Right lobe of liver (tissue), 6 donors: ENCODE measurements at regions not wholly inside any gene's neighbourhood (a gene's known extent, or its start where the extent isn't known, plus 50 kb on each side); places are given as distances from the start of the nearest gene placed in this dataset.

Source experiments
- ATAC-seq, 4 donors: fragments of 200-7000 bp; cut with Tn5 transposase; one replicate each; pipeline ENCODE4 v1.9.1; 2020; ENCODE audit warnings: mild to moderate bottlenecking in 4 of 4, moderate library complexity in 4 of 4
- DNase-seq, 3 donors: peaks; one replicate each; pipeline ENCODE4 v3.0.0-alpha.2; 2020
- H3K27ac ChIP-seq, 3 donors: fragments of 200-600 bp; one replicate each; pipeline ENCODE4 v1.8.0; 2022
- H3K27me3 ChIP-seq, 2 donors: fragments of 200-600 bp; one replicate each; pipeline ENCODE4 v1.8.0; 2022
- H3K36me3 ChIP-seq, 4 donors: fragments of 200-600 bp; sonication (generic) in 1 of 4; one replicate each; pipeline versions ENCODE4 v1.5.1 to v1.8.0; 2017 to 2022; ENCODE audit warnings: control low read depth in 1 of 4
- H3K4me1 ChIP-seq, 4 donors: fragments of 200-600 bp; sonication (generic) in 1 of 4; one replicate each; pipeline versions ENCODE4 v1.5.1 to v1.8.0; 2017 to 2022; ENCODE audit warnings: control low read depth in 1 of 4
- H3K4me3 ChIP-seq, 3 donors: fragments of 200-600 bp; one replicate each; pipeline ENCODE4 v1.8.0; 2022
- H3K9me3 ChIP-seq, 4 donors: fragments of 200-600 bp; sonication (generic) in 1 of 4; one replicate each; pipeline versions ENCODE4 v1.5.1 to v1.8.0; 2017 to 2022; ENCODE audit warnings: control low read depth in 1 of 4
- POLR2A ChIP-seq: fragments of 450-650 bp; IDR thresholded peaks from one replicate; pipeline ENCODE4 v1.6.1; 2017; ENCODE audit warnings: antibody characterized with exemption, mild to moderate bottlenecking
- WGBS: methylation state at CpG from one replicate; pipeline ENCODE4 v1.1.6; 2018; ENCODE audit warnings: low coverage, low lambda C conversion rate; ENCODE audit not compliant: insufficient coverage; ENCODE audit errors: missing lambda C conversion rate; 5-methylcytosine and 5-hydroxymethylcytosine counted together
- intact Hi-C, 2 donors: fragments of 100-400 bp; cut with DNase I; formaldehyde crosslinking; loops; one replicate each; pipeline versions ENCODE4 v1.11.2 to v1.14.1; 2022
- TF ChIP-seq, protein P1 (sequence below), 4 donors: fragments of 200-600 bp in 3 of 4; fragments of 450-650 bp in 1 of 4; IDR thresholded peaks; one replicate each; pipeline versions ENCODE4 v1.5.1 to v1.8.0; 2016 to 2022; ENCODE audit warnings: antibody characterized with exemption in 4 of 4, mild to moderate bottlenecking in 2 of 4
- donor health status: DM: no; HTN: yes; CAD: no.
- donor health status: DM: no; HTN: no; CAD: no.
- donor health status: DM: no; HTN: no; CAD: no.
- donor health status: DM: no; HTN: yes; CAD: no.
- donor health status: DM: no; HTN: yes; CAD: no.

GRCh38 chr9:106580546-106580945, 282.4 kb upstream of the ZNF462 start:
- ATAC-seq (no peak), DNase-seq (no peak)
- no peak overlapping the region for H3K4me3 ChIP-seq
- H3K36me3 ChIP-seq = no peaks in the 10 kb centered on the region
- TF ChIP-seq, protein P1, sequence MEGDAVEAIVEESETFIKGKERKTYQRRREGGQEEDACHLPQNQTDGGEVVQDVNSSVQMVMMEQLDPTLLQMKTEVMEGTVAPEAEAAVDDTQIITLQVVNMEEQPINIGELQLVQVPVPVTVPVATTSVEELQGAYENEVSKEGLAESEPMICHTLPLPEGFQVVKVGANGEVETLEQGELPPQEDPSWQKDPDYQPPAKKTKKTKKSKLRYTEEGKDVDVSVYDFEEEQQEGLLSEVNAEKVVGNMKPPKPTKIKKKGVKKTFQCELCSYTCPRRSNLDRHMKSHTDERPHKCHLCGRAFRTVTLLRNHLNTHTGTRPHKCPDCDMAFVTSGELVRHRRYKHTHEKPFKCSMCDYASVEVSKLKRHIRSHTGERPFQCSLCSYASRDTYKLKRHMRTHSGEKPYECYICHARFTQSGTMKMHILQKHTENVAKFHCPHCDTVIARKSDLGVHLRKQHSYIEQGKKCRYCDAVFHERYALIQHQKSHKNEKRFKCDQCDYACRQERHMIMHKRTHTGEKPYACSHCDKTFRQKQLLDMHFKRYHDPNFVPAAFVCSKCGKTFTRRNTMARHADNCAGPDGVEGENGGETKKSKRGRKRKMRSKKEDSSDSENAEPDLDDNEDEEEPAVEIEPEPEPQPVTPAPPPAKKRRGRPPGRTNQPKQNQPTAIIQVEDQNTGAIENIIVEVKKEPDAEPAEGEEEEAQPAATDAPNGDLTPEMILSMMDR (IDR thresholded peaks at IDR 0.05) = no peak
- TF ChIP-seq POLR2A = no peak
- H3K9me3 ChIP-seq = no peaks in the 10 kb centered on the region
- intact Hi-C loops = no loop called here
- 22% methylated on average over 1 of the region's 1 CpG for WGBS
- H3K4me1 ChIP-seq = no peaks in the 10 kb centered on the region
- no peaks in the 10 kb centered on the region for H3K27me3 ChIP-seq
- H3K27ac ChIP-seq = no peak overlapping the region

DNA sequence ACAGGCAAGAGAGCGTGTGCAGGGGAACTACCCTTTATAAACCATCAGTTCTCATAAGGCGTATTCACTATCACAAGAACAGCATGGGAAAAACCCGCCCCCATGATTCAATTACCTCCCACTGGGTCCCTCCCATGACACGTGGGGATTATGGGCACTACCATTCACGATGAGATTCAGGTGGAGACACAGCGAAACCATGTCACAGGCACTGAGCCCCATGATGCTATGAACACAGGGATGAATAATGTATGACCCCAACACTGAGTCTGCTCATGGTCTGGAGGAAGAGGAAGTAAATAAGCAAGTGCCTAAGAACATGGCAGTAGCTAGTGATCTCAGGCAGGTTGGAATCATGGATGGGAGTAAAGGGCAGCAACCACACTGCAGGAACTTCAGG, 281.0 kb upstream of the ZNF462 start:
- ATAC-seq (no peak), DNase-seq (no peak)
- no peak overlapping the region for H3K4me3 ChIP-seq
- intact Hi-C loops = no loop called here
- H3K27ac ChIP-seq = no peak overlapping the region
- H3K4me1 ChIP-seq = no peaks in the 10 kb centered on the region
- H3K9me3 ChIP-seq = no peaks in the 10 kb centered on the region
- H3K36me3 ChIP-seq = no peaks in the 10 kb centered on the region
- 76% methylated on average over 6 of the region's 6 CpGs for WGBS
- H3K27me3 ChIP-seq = no peaks in the 10 kb centered on the region
- TF ChIP-seq, protein P1 (IDR thresholded peaks at IDR 0.05) = no peak
- no peak for TF ChIP-seq POLR2A

DNA sequence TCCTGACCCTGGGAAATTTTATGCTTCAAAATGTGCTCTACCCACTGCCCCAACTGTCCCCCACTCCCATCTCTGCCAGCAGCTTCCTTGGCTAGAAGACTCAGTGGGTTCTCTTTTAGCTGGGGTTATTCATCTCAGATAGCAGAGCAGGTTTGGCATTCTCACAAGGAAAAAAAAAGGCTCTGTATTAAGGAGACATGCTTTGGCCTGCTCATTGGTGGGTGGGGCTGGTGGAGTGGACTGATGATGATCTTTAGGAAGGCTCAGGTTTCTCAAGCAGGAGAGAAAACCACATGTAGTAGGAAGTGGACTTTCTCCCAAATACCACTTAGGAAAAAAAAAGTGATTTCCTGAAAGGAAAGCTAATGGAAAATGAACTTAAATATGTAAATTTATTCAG, 279.2 kb upstream of the ZNF462 start:
- Histone ChIP-seq H3K9me3 (no peaks in the 10 kb centered on the region), H3K4me3 (no peak overlapping the region), H3K27me3 (no peaks in the 10 kb centered on the region), H3K4me1 (no peaks in the 10 kb centered on the region), H3K27ac (no peak overlapping the region), H3K36me3 (no peaks in the 10 kb centered on the region)
- intact Hi-C loops = no loop called here
- ATAC-seq = no peak
- no peak for DNase-seq
- TF ChIP-seq, protein P1 (IDR thresholded peaks at IDR 0.05) = no peak

DNA sequence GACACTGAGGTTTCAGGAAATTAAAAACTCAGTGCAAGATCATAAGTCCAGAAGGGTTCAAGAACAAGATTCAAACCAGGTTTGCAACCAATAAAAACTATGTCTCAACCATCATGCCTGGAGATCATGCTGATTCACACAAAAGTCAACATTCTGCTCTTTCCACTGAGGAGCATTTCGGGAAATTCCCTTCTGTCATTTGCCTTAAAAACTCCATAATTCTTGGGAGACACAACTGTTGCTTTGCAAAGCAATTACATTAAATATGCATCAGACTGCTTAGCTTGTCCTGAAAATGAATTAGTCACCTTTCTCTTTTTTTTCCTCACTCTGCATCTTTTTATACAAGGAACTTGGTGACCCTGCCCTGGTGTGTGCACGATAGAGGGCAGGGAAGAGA, 275.9 kb upstream of the ZNF462 start:
- TF ChIP-seq, protein P1 (IDR thresholded peaks at IDR 0.05) = no peak
- no peak for TF ChIP-seq POLR2A
- no peaks in the 10 kb centered on the region for H3K27me3 ChIP-seq
- no peaks in the 10 kb centered on the region for H3K36me3 ChIP-seq
- ATAC-seq (no peak), DNase-seq (no peak)
- H3K4me3 ChIP-seq = no peak overlapping the region
- no peaks in the 10 kb centered on the region for H3K4me1 ChIP-seq
- WGBS = 56% methylated on average over 2 of the region's 2 CpGs
- H3K9me3 ChIP-seq = no peaks in the 10 kb centered on the region
- no peak overlapping the region for H3K27ac ChIP-seq
- intact Hi-C loops = no loop called here

DNA sequence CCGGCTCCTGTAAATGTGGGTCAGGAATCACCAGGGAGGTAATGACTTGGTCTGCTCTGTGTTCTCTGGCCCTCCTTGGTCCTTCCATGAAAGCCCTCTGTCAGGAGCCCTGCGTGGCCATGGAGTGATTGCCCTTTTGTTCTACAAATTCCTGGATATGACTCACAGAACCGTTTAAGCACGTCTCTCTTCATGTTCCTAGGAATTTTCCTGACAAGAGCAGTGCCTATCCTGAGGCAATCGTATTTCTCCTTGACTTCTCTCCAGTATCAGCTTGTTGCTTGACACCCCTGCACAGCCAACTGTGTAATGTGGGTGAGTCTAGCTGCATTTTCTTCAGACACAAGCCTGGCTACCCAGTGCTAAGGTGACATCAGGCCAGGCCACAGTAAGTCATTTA, 274.3 kb upstream of the ZNF462 start:
- DNase-seq = no peak
- TF ChIP-seq POLR2A = no peak
- TF ChIP-seq, protein P1 (IDR thresholded peaks at IDR 0.05) = no peak
- H3K9me3 ChIP-seq = no peaks in the 10 kb centered on the region
- ATAC-seq = no peak
- intact Hi-C loops = no loop called here
- no peaks in the 10 kb centered on the region for H3K4me1 ChIP-seq
- no peak overlapping the region for H3K4me3 ChIP-seq
- no peaks in the 10 kb centered on the region for H3K36me3 ChIP-seq
- no peak overlapping the region for H3K27ac ChIP-seq
- WGBS = 32% methylated on average over 3 of the region's 5 CpGs
- H3K27me3 ChIP-seq = no peaks in the 10 kb centered on the region
